Brain microvascular endothelial cell (primary cell): ENCODE measurements at regions not wholly inside any gene's neighbourhood (a gene's known extent, or its start where the extent isn't known, plus 50 kb on each side); places are given as distances from the start of the nearest gene placed in this dataset.

Source experiments
- DNase-seq: peaks from one replicate; pipeline ENCODE4 v3.0.0-alpha.2; 2020
- H3K27ac ChIP-seq: fragments of 250-450 bp; sonication (Bioruptor Pico); 2 replicates; pipeline ENCODE4 v1.5.1; 2020; ENCODE audit warnings: mild to moderate bottlenecking, moderate library complexity
- H3K27me3 ChIP-seq: fragments of 250-450 bp; sonication (Bioruptor Pico); replicated peaks from 2 replicates; pipeline ENCODE4 v1.5.1; 2020; ENCODE audit warnings: mild to moderate bottlenecking
- H3K36me3 ChIP-seq: fragments of 250-450 bp; sonication (Bioruptor Pico); replicated peaks from 2 replicates; pipeline ENCODE4 v1.5.1; 2020; ENCODE audit warnings: mild to moderate bottlenecking
- H3K4me3 ChIP-seq: 2 replicates; pipeline ENCODE4 v1.5.1; 2011; ENCODE audit warnings: low read depth, mild to moderate bottlenecking, control low read depth, low read length, moderate library complexity
- in situ Hi-C: cut with HindIII; loops from 2 replicates; pipeline ENCODE4 v1.10.0; 2017; ENCODE audit warnings: low sequenced_read_pairs, low pct_ligation_motif_present
- TF ChIP-seq, protein P1 (sequence below): IDR thresholded peaks from 2 replicates; pipeline ENCODE4 v1.5.1; 2011; ENCODE audit warnings: low read depth, mild to moderate bottlenecking, moderate library complexity, low read length, control low read depth, inconsistent platforms; ENCODE audit errors: missing control alignments

DNA sequence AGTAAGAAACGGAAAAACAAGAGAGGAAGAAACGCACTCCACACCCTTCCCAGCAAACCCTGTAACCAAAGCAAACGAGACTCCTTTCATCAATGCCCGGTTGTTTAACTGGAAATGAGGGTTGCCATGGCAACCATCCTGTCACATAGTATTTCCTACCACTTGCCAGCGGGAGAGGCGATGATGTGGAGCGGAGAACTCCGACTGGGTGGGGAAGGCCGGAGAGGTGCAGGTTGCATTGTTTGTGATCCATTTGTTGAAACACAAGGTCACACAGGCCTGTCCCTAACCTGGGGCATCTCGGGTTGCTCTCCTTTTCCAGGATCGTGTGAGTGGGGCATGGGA is 609.9 kb downstream of the BUD13 start:
- H3K4me3 ChIP-seq, result no peak overlapping the region
- TF ChIP-seq, protein P1, sequence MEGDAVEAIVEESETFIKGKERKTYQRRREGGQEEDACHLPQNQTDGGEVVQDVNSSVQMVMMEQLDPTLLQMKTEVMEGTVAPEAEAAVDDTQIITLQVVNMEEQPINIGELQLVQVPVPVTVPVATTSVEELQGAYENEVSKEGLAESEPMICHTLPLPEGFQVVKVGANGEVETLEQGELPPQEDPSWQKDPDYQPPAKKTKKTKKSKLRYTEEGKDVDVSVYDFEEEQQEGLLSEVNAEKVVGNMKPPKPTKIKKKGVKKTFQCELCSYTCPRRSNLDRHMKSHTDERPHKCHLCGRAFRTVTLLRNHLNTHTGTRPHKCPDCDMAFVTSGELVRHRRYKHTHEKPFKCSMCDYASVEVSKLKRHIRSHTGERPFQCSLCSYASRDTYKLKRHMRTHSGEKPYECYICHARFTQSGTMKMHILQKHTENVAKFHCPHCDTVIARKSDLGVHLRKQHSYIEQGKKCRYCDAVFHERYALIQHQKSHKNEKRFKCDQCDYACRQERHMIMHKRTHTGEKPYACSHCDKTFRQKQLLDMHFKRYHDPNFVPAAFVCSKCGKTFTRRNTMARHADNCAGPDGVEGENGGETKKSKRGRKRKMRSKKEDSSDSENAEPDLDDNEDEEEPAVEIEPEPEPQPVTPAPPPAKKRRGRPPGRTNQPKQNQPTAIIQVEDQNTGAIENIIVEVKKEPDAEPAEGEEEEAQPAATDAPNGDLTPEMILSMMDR, result no peak
- H3K36me3 ChIP-seq, result no peaks in the 10 kb centered on the region
- no peaks in the 10 kb centered on the region for H3K27me3 ChIP-seq
- in situ Hi-C loops, result no loop called here
- H3K27ac ChIP-seq, result no peak overlapping the region
- DNase-seq, result no peak

DNA sequence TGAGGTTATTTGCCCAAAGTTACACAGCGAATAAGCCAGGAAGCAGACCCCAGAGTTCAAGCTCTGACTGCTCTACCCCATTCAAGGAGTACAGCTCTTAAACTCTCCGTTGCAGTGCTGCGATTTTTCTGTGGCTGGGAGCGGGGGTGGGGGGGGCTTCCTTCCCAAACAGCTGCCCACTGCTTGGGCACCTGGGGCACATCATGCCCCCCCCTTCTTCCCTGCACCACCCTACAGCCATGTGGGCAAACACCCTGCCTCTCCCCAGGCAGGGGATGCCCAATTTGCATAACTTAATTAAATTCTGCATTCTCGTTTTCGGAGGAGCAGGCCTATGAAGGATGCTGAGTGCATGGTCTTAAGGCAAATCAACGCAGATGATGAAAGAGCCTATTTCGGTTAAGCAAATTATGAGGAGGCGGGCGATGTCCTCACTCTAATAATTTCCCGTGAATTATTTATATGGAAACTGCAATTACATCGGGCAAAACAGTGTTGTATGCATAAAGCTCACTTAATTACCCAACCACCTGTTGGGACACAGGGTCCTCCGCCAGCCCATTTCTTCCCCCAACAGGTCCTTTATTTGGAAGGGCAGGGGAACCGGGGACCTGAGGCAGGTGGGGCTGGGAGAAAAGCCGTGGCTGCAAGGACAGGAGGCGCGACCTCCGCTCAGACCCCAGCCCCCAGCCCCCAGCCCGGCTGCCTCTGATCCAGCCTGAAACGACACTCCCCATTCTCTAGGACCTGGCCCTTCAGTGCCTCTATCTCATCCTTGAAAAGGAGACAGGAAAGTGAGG is 610.5 kb downstream of the BUD13 start:
- no peak overlapping the region for H3K27ac ChIP-seq
- in situ Hi-C loops, result no loop called here
- no peaks in the 10 kb centered on the region for H3K36me3 ChIP-seq
- no peak overlapping the region for H3K4me3 ChIP-seq
- DNase-seq, result no peak
- TF ChIP-seq, protein P1, result no peak
- no peaks in the 10 kb centered on the region for H3K27me3 ChIP-seq

DNA sequence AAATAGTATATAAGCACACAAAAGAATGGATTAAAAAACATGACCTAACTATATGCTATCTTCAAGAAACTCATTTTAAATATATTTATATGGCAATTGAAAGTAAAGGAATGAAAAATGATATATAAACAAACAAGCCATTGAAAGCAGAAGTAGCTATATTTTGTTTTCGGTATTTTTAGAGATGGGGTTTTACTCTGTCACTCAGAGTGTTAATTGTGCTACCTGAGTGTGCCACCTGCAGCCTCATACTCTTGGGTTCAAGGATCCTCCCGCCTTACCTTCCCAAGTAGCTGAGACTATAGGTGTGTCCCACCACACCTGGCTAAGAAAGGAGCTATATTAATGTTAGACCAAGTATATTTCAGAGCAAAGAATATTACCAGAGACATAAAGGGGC is 624.1 kb downstream of the BUD13 start:
- no peak for DNase-seq
- Histone ChIP-seq H3K36me3 (no peaks in the 10 kb centered on the region), H3K27me3 (no peaks in the 10 kb centered on the region), H3K27ac (no peak overlapping the region), H3K4me3 (no peak overlapping the region)
- in situ Hi-C loops, result no loop called here
- TF ChIP-seq, protein P1, result no peak

DNA sequence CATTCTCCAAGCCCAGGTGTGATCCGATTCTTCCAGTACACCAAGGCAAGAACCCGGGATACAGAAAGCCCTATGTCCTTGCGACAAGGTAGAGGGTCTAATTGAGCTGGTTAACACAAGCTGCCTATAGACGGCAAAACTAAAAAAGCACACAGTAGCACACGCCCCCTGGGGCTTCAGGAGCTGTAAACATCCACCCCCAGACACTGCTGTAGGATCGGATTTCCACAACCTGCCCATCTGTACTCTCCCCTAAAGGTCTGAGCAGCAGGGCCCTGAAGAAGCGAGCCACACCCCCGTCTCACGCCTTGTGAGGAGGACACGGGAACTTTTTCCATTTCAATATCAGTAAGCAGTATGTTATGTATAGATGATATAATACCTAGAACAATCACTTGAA is 624.7 kb downstream of the BUD13 start:
- Histone ChIP-seq H3K27ac (no peak overlapping the region), H3K27me3 (no peaks in the 10 kb centered on the region), H3K36me3 (no peaks in the 10 kb centered on the region), H3K4me3 (no peak overlapping the region)
- DNase-seq, result no peak
- in situ Hi-C loops, result no loop called here
- TF ChIP-seq, protein P1, result no peak

DNA sequence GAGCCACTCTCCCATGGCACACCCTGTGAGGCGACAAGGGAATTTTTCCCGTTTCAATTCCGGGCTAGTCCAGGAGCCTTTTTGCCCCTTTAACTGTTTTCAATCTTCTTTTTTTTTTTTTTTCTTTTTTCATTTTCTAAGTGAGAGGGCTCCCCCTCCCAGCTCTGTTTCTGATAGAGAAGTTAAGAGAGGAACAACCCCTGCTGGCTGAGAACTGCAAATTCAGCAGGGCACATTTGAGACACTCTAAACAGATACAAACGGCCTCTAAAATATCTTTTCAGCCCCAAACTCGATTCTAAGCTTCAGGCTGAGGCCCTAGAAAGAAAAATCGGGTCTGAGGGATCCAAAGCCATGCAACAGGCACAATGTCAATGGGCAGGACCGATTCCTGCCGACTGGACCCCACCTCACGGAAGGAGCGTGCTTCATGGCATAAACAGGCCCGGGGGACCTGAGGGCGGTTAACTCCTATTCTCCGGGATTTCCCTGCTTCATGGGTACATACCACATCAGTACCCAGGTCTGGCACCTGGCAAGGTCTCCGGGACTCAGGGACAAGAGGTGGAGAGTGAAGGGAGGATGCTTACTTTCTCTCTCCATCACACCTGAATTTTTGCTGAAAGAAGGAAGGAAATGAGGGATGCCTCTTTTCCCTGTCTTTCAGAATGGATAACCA is 627.5 kb downstream of the BUD13 start:
- TF ChIP-seq, protein P1, result peak; percentile 11
- no peak for DNase-seq
- H3K27ac ChIP-seq, result no peak overlapping the region
- H3K27me3 ChIP-seq, result no peaks in the 10 kb centered on the region
- no peak overlapping the region for H3K4me3 ChIP-seq
- in situ Hi-C loops, result no loop called here
- H3K36me3 ChIP-seq, result no peaks in the 10 kb centered on the region
